ENCODE measurements at regions not wholly inside any gene's neighbourhood (a gene's known extent, or its start where the extent isn't known, plus 50 kb on each side); places are given as distances from the start of the nearest gene placed in this dataset.
"Not testable (repeated sequence)": the region's sequence is repeated elsewhere in the genome, so short reads cannot be mapped to it uniquely, and the experiment has no call there.

- WGBS (ENCODE audit: low lambda C conversion rate), result 92% methylated on average over 4 of the region's 19 CpGs
- H3K9me3 ChIP-seq (ENCODE audit: low read length); CTCF ChIA-PET (ENCODE audit: low intra/inter-chr PET ratio, low total read pairs); ATAC-seq; H3K79me2 ChIP-seq (ENCODE audit: insufficient read depth, low read length); H3K9ac ChIP-seq (ENCODE audit: insufficient read depth, low read depth, low read length); H3K27me3 ChIP-seq (ENCODE audit: control insufficient read depth in 1 of 2, insufficient read depth in 2 of 2, low read length in 2 of 2); H3K4me1 ChIP-seq (ENCODE audit: insufficient read depth, low read length); DNase-seq (ENCODE audit: low spot score); H3K27ac ChIP-seq (ENCODE audit: extremely low read length, insufficient read depth, low read length); BruUV-seq (replicated peaks); H3K36me3 ChIP-seq (replicated peaks in 1 of 2; ENCODE audit: control insufficient read depth in 1 of 2, insufficient read depth in 2 of 2, low read length in 2 of 2); intact Hi-C loops (cut with micrococcal nuclease; ENCODE audit: unreplicated experiment); FAIRE-seq; POLR2A ChIA-PET; in situ Hi-C loops (cut with HindIII; ENCODE audit: extremely low pct_ligation_motif_present, low pct_unique_long_range_greater_than_20kb); H2AFZ ChIP-seq (ENCODE audit: low read length); H3K4me2 ChIP-seq (ENCODE audit: low read depth, low read length); H3K4me3 ChIP-seq (replicated peaks in 1 of 3; ENCODE audit: insufficient read depth in 1 of 3, low read depth in 2 of 3, low read length in 3 of 3); H4K20me1 ChIP-seq (ENCODE audit: insufficient read depth, low read length): not testable (repeated sequence)
Measured at GRCh38 chr7:81057469-81057868, 138.6 kb upstream of the SEMA3C start.

GRCh38 chr7:81053623-81054022 is 134.8 kb upstream of the SEMA3C start:
- Histone ChIP-seq H3K79me2 (ENCODE audit: insufficient read depth, low read length) (no peaks in the 10 kb centered on the region), H3K27me3 (ENCODE audit: control insufficient read depth in 1 of 2, insufficient read depth in 2 of 2, low read length in 2 of 2) (no peaks in the 10 kb centered on the region), H3K4me1 (ENCODE audit: insufficient read depth, low read length) (no peaks in the 10 kb centered on the region), H2AFZ (ENCODE audit: low read length) (no peak overlapping the region), H4K20me1 (ENCODE audit: insufficient read depth, low read length) (no peaks in the 10 kb centered on the region), H3K36me3 (replicated peaks in 1 of 2; ENCODE audit: control insufficient read depth in 1 of 2, insufficient read depth in 2 of 2, low read length in 2 of 2) (no peaks in the 10 kb centered on the region), H3K4me3 (replicated peaks in 1 of 3; ENCODE audit: insufficient read depth in 1 of 3, low read depth in 2 of 3, low read length in 3 of 3) (no peak overlapping the region), H3K9me3 (ENCODE audit: low read length) (no peaks in the 10 kb centered on the region), H3K4me2 (ENCODE audit: low read depth, low read length) (no peak overlapping the region), H3K27ac (ENCODE audit: extremely low read length, insufficient read depth, low read length) (no peak overlapping the region), H3K9ac (ENCODE audit: insufficient read depth, low read depth, low read length) (no peak overlapping the region)
- DNase-seq (ENCODE audit: low spot score) (peak; percentile 9), ATAC-seq (no peak), FAIRE-seq (no peak)
- TF ChIP-seq KDM3A (CRISPR knock-in tag; IDR thresholded peaks at IDR 0.05; ENCODE audit: low read depth) (no peak), ARHGAP35 (CRISPR knock-in tag; IDR thresholded peaks at IDR 0.05; ENCODE audit: borderline replicate concordance) (no peak), NCOA5 (CRISPR knock-in tag; IDR thresholded peaks at IDR 0.05) (no peak)
- intact Hi-C loops (cut with micrococcal nuclease; ENCODE audit: unreplicated experiment) (no loop called here), in situ Hi-C loops (cut with HindIII; ENCODE audit: extremely low pct_ligation_motif_present, low pct_unique_long_range_greater_than_20kb) (no loop called here)
- 2% methylated on average over 2 of the region's 2 CpGs for WGBS (ENCODE audit: low lambda C conversion rate)
- ChIA-PET POLR2A (no interaction called here), CTCF (ENCODE audit: low intra/inter-chr PET ratio, low total read pairs) (no interaction called here)
- no TSS peak for BruUV-seq (replicated peaks)

Measured in HepG2 (cell line).